Erythroblast (primary cell): ENCODE measurements at regions not wholly inside any gene's neighbourhood (a gene's known extent, or its start where the extent isn't known, plus 50 kb on each side); places are given as distances from the start of the nearest gene placed in this dataset.
A peak's percentile ranks its signal among the peaks of the same experiment; 100 is the strongest.
"Not testable (repeated sequence)": the region's sequence is repeated elsewhere in the genome, so short reads cannot be mapped to it uniquely, and the experiment has no call there.

ENCODE experiments used
- DNase-seq, 2 experiments: peaks; one replicate each; lab custom pipeline; 2025; lab: John Stamatoyannopoulos, UW
- GATA1 ChIP-seq: IDR thresholded peaks from 2 replicates; pipeline ENCODE4 v1.6.1; 2011; ENCODE audit warnings: low read depth, mild to moderate bottlenecking, control low read depth, low read length, moderate library complexity
- POLR2A ChIP-seq: IDR thresholded peaks from 2 replicates; pipeline ENCODE4 v1.6.1; 2011; ENCODE audit warnings: mild to moderate bottlenecking, low read length

- TF ChIP-seq POLR2A (no peak), GATA1 (no peak)
- DNase-seq: no peak
Observed at GRCh38 chr2:111617299-111618225, 266.4 kb downstream of the ANAPC1 start.

- DNase-seq: no peak
- TF ChIP-seq POLR2A (no peak), GATA1 (no peak)
Observed at GRCh38 chr2:111618226-111618977, 265.6 kb downstream of the ANAPC1 start.

- peak; percentile 38 to 53 for DNase-seq
- TF ChIP-seq GATA1: no peak
- TF ChIP-seq POLR2A: no peak
Observed at GRCh38 chr2:111618978-111619902, 264.8 kb downstream of the ANAPC1 start.

- no peak for DNase-seq
- no peak for TF ChIP-seq POLR2A
- no peak for TF ChIP-seq GATA1
Observed at GRCh38 chr2:111620281-111620680, 263.7 kb downstream of the ANAPC1 start.

GRCh38 chr2:111622859-111623258 is 261.1 kb downstream of the ANAPC1 start:
- TF ChIP-seq GATA1: no peak
- TF ChIP-seq POLR2A: no peak
- no peak for DNase-seq

- no peak for DNase-seq
- TF ChIP-seq POLR2A: no peak
- no peak for TF ChIP-seq GATA1
Observed at GRCh38 chr2:111623380-111623779, 260.6 kb downstream of the ANAPC1 start.

- peak in 1 of 2 experiments; percentile 17 for DNase-seq
- TF ChIP-seq GATA1 (no peak), POLR2A (no peak)
Observed at GRCh38 chr2:111624411-111625156, 259.4 kb downstream of the ANAPC1 start.

GRCh38 chr2:111625157-111625537 is 258.8 kb downstream of the ANAPC1 start:
- not testable (repeated sequence) for DNase-seq

- TF ChIP-seq GATA1 (no peak), POLR2A (no peak)
- DNase-seq: peak; percentile 48 to 73
Observed at GRCh38 chr2:111626037-111626864, 257.7 kb downstream of the ANAPC1 start.

GRCh38 chr2:111626865-111627163 is 257.2 kb downstream of the ANAPC1 start:
- no peak for TF ChIP-seq GATA1
- no peak for TF ChIP-seq POLR2A
- DNase-seq: no peak

- TF ChIP-seq POLR2A: no peak
- TF ChIP-seq GATA1: no peak
- DNase-seq: no peak
Observed at GRCh38 chr2:111627256-111627655, 256.7 kb downstream of the ANAPC1 start.

GRCh38 chr2:111628221-111628620 is 255.8 kb downstream of the ANAPC1 start:
- no peak for TF ChIP-seq GATA1
- no peak for TF ChIP-seq POLR2A
- DNase-seq: no peak
